Astrocyte (in vitro differentiated cells and primary cell): ENCODE measurements at regions not wholly inside any gene's neighbourhood (a gene's known extent, or its start where the extent isn't known, plus 50 kb on each side); places are given as distances from the start of the nearest gene placed in this dataset.

Experiments
- DNase-seq: peaks from one replicate; pipeline ENCODE4 v3.0.0-alpha.2; 2010; ENCODE audit warnings: low read depth
- FAIRE-seq: peaks from 2 replicates; lab custom pipeline; 2011; peaks lifted over from hg19 to GRCh38; lab: Jason Lieb, UNC
- H2AFZ ChIP-seq: 2 replicates; pipeline ENCODE4 v1.6.0; 2012; ENCODE audit warnings: low read depth, low read length, inconsistent platforms
- H3K27ac ChIP-seq: 2 replicates; pipeline ENCODE4 v1.5.1; 2011; ENCODE audit warnings: low read depth, low read length, inconsistent platforms
- H3K27me3 ChIP-seq: 2 replicates; pipeline ENCODE4 v1.6.0; 2011; ENCODE audit warnings: low read length, inconsistent platforms; ENCODE audit not compliant: insufficient read depth
- H3K36me3 ChIP-seq: 2 replicates; pipeline ENCODE4 v1.5.1; 2011; ENCODE audit warnings: low read length, inconsistent platforms; ENCODE audit not compliant: insufficient read depth
- H3K4me1 ChIP-seq: 2 replicates; pipeline ENCODE4 v1.5.1; 2011; ENCODE audit warnings: low read length, inconsistent platforms; ENCODE audit not compliant: insufficient read depth
- H3K4me2 ChIP-seq: 2 replicates; pipeline ENCODE4 v1.6.0; 2012; ENCODE audit warnings: low read length, inconsistent platforms
- H3K4me3 ChIP-seq: 2 replicates; pipeline ENCODE4 v1.5.1; 2011; ENCODE audit warnings: low read depth, mild to moderate bottlenecking, low read length, inconsistent platforms; ENCODE audit not compliant: insufficient read depth
- H3K79me2 ChIP-seq: 2 replicates; pipeline ENCODE4 v1.6.0; 2012; ENCODE audit warnings: mild to moderate bottlenecking, low read length, inconsistent platforms; ENCODE audit not compliant: insufficient read depth
- H3K9ac ChIP-seq: 2 replicates; pipeline ENCODE4 v1.6.0; 2012; ENCODE audit warnings: mild to moderate bottlenecking, low read length, inconsistent platforms
- H3K9me3 ChIP-seq: 2 replicates; pipeline ENCODE4 v1.5.1; 2012; ENCODE audit warnings: low read depth, mild to moderate bottlenecking, low read length, inconsistent platforms; ENCODE audit not compliant: insufficient read depth
- H4K20me1 ChIP-seq: 2 replicates; pipeline ENCODE4 v1.6.0; 2012; ENCODE audit warnings: low read length, inconsistent platforms; ENCODE audit not compliant: insufficient read depth
- H3K27ac Mint-ChIP-seq: one replicate; pipeline ENCODE4 v1.8.0; 2021; ENCODE audit warnings: mild to moderate bottlenecking, mixed read lengths; ENCODE audit not compliant: unreplicated experiment
- H3K27me3 Mint-ChIP-seq: one replicate; pipeline ENCODE4 v1.8.0; 2021; ENCODE audit warnings: low read depth, mixed read lengths; ENCODE audit not compliant: unreplicated experiment
- H3K36me3 Mint-ChIP-seq: one replicate; pipeline ENCODE4 v1.8.0; 2021; ENCODE audit warnings: low read depth, mixed read lengths; ENCODE audit not compliant: unreplicated experiment
- H3K4me1 Mint-ChIP-seq: one replicate; pipeline ENCODE4 v1.8.0; 2021; ENCODE audit warnings: low read depth, mixed read lengths; ENCODE audit not compliant: unreplicated experiment
- H3K4me3 Mint-ChIP-seq: one replicate; pipeline ENCODE4 v1.8.0; 2021; ENCODE audit warnings: mild to moderate bottlenecking, moderate library complexity, mixed read lengths; ENCODE audit not compliant: unreplicated experiment
- H3K9me3 Mint-ChIP-seq: one replicate; pipeline ENCODE4 v1.8.0; 2021; ENCODE audit warnings: mild to moderate bottlenecking, mixed read lengths; ENCODE audit not compliant: unreplicated experiment
- EZH2 ChIP-seq: IDR thresholded peaks from 2 replicates; pipeline ENCODE4 v1.6.1; 2012; ENCODE audit warnings: mild to moderate bottlenecking, low read length, inconsistent platforms; ENCODE audit not compliant: insufficient read depth
- TF ChIP-seq, protein P1 (sequence below): IDR thresholded peaks from 2 replicates; pipeline ENCODE4 v1.5.1; 2011; ENCODE audit warnings: low read depth, mild to moderate bottlenecking, inconsistent platforms, low read length, moderate library complexity; ENCODE audit not compliant: insufficient read depth

- FAIRE-seq = no peak
- Histone ChIP-seq H3K79me2 (no peaks in the 10 kb centered on the region), H3K27me3 (no peaks in the 10 kb centered on the region), H3K4me2 (no peak overlapping the region), H3K9me3 (no peaks in the 10 kb centered on the region), H3K4me1 (no peaks in the 10 kb centered on the region), H3K36me3 (no peaks in the 10 kb centered on the region), H4K20me1 (no peaks in the 10 kb centered on the region), H3K9ac (no peak overlapping the region), H3K27ac (no peak overlapping the region), H2AFZ (no peak overlapping the region), H3K4me3 (no peak overlapping the region)
- H3K9me3 Mint-ChIP-seq = no peaks in the 10 kb centered on the region
- no peak for TF ChIP-seq EZH2
- TF ChIP-seq, protein P1, sequence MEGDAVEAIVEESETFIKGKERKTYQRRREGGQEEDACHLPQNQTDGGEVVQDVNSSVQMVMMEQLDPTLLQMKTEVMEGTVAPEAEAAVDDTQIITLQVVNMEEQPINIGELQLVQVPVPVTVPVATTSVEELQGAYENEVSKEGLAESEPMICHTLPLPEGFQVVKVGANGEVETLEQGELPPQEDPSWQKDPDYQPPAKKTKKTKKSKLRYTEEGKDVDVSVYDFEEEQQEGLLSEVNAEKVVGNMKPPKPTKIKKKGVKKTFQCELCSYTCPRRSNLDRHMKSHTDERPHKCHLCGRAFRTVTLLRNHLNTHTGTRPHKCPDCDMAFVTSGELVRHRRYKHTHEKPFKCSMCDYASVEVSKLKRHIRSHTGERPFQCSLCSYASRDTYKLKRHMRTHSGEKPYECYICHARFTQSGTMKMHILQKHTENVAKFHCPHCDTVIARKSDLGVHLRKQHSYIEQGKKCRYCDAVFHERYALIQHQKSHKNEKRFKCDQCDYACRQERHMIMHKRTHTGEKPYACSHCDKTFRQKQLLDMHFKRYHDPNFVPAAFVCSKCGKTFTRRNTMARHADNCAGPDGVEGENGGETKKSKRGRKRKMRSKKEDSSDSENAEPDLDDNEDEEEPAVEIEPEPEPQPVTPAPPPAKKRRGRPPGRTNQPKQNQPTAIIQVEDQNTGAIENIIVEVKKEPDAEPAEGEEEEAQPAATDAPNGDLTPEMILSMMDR = no peak
- H3K27ac Mint-ChIP-seq = no peak overlapping the region
- DNase-seq = no peak
- no peaks in the 10 kb centered on the region for H3K27me3 Mint-ChIP-seq
- H3K4me1 Mint-ChIP-seq = peaks cover 3% of the 10 kb centered on the region
- H3K36me3 Mint-ChIP-seq = no peaks in the 10 kb centered on the region
- no peak overlapping the region for H3K4me3 Mint-ChIP-seq
Measured at GRCh38 chr4:188956566-188956965, 817.3 kb downstream of the TRIML1 start.

- H3K9me3 ChIP-seq = no peaks in the 10 kb centered on the region
- peaks cover 3% of the 10 kb centered on the region for H3K4me1 Mint-ChIP-seq
- H3K4me2 ChIP-seq = no peak overlapping the region
- H2AFZ ChIP-seq = no peak overlapping the region
- no peaks in the 10 kb centered on the region for H3K27me3 Mint-ChIP-seq
- H3K9me3 Mint-ChIP-seq = no peaks in the 10 kb centered on the region
- no peaks in the 10 kb centered on the region for H3K36me3 Mint-ChIP-seq
- no peaks in the 10 kb centered on the region for H3K27me3 ChIP-seq
- H3K4me3 Mint-ChIP-seq = no peak overlapping the region
- H3K27ac Mint-ChIP-seq = no peak overlapping the region
- no peaks in the 10 kb centered on the region for H4K20me1 ChIP-seq
- no peak overlapping the region for H3K9ac ChIP-seq
- no peaks in the 10 kb centered on the region for H3K36me3 ChIP-seq
- no peak for FAIRE-seq
- H3K4me1 ChIP-seq = no peaks in the 10 kb centered on the region
- H3K79me2 ChIP-seq = no peaks in the 10 kb centered on the region
- DNase-seq = no peak
- H3K27ac ChIP-seq = no peak overlapping the region
- TF ChIP-seq EZH2 = no peak
- TF ChIP-seq, protein P1 = no peak
- H3K4me3 ChIP-seq = no peak overlapping the region
Measured at GRCh38 chr4:188958346-188958745, 819.1 kb downstream of the TRIML1 start.

- Histone ChIP-seq H3K9me3 (no peaks in the 10 kb centered on the region), H3K27me3 (no peaks in the 10 kb centered on the region), H4K20me1 (no peaks in the 10 kb centered on the region), H3K9ac (no peak overlapping the region), H3K4me1 (no peaks in the 10 kb centered on the region), H2AFZ (no peak overlapping the region), H3K4me2 (no peak overlapping the region), H3K79me2 (no peaks in the 10 kb centered on the region), H3K36me3 (no peaks in the 10 kb centered on the region), H3K27ac (no peak overlapping the region), H3K4me3 (no peak overlapping the region)
- FAIRE-seq (no peak), DNase-seq (no peak)
- no peak overlapping the region for H3K27ac Mint-ChIP-seq
- no peaks in the 10 kb centered on the region for H3K36me3 Mint-ChIP-seq
- peaks cover 3% of the 10 kb centered on the region for H3K4me1 Mint-ChIP-seq
- no peaks in the 10 kb centered on the region for H3K9me3 Mint-ChIP-seq
- no peaks in the 10 kb centered on the region for H3K27me3 Mint-ChIP-seq
- no peak overlapping the region for H3K4me3 Mint-ChIP-seq
- TF ChIP-seq, protein P1 = no peak
- no peak for TF ChIP-seq EZH2
Measured at GRCh38 chr4:188959424-188959823, 820.2 kb downstream of the TRIML1 start.
